ENCODE measurements at regions not wholly inside any gene's neighbourhood (a gene's known extent, or its start where the extent isn't known, plus 50 kb on each side); places are given as distances from the start of the nearest gene placed in this dataset.

- TF ChIP-seq POLR2A (IDR thresholded peaks at IDR 0.05) = no peak
- TF ChIP-seq, protein P1, sequence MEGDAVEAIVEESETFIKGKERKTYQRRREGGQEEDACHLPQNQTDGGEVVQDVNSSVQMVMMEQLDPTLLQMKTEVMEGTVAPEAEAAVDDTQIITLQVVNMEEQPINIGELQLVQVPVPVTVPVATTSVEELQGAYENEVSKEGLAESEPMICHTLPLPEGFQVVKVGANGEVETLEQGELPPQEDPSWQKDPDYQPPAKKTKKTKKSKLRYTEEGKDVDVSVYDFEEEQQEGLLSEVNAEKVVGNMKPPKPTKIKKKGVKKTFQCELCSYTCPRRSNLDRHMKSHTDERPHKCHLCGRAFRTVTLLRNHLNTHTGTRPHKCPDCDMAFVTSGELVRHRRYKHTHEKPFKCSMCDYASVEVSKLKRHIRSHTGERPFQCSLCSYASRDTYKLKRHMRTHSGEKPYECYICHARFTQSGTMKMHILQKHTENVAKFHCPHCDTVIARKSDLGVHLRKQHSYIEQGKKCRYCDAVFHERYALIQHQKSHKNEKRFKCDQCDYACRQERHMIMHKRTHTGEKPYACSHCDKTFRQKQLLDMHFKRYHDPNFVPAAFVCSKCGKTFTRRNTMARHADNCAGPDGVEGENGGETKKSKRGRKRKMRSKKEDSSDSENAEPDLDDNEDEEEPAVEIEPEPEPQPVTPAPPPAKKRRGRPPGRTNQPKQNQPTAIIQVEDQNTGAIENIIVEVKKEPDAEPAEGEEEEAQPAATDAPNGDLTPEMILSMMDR (IDR thresholded peaks at IDR 0.05) = no peak
- TF ChIP-seq POLR2AphosphoS5 (IDR thresholded peaks at IDR 0.05) = no peak
- no peak for TF ChIP-seq EP300 (IDR thresholded peaks at IDR 0.05)
- no peak overlapping the region for H3K27ac ChIP-seq
- H3K4me1 ChIP-seq = no peaks in the 10 kb centered on the region
- WGBS, 2 donors = 62 to 73% methylated on average over 1 of the region's 1 CpG
- no peaks in the 10 kb centered on the region for H3K27me3 ChIP-seq
- intact Hi-C loops (cut with DNase I) = no loop called here
- no peaks in the 10 kb centered on the region for H3K36me3 ChIP-seq
- DNase-seq = no peak
- no peak overlapping the region for H3K4me3 ChIP-seq
- H3K9me3 ChIP-seq = no peaks in the 10 kb centered on the region
Measured at GRCh38 chr2:138122891-138123290, 158.6 kb downstream of the HNMT start.

DNA sequence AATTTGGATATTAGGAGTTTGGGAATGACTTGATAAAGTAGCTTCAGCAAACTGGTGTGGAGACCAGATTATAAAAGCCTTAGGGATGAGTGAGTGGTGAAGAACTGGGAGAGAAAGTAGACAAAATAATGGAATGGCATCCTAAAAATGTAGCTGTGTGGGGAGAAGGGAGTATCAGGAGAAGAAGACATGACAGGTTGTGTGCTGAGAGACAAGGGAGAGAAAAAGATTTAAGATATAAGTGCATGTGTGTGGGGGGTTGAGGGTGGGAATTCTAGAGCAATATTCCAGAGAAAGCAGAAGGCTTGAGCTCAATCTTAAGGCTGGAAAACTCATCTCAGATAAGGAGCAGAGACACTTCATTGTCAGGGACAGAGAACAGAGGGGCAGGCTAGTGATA lies 159.5 kb downstream of the HNMT start:
- intact Hi-C loops (cut with DNase I) = no loop called here
- no peak overlapping the region for H3K27ac ChIP-seq
- H3K4me3 ChIP-seq = no peak overlapping the region
- H3K4me1 ChIP-seq = no peaks in the 10 kb centered on the region
- H3K9me3 ChIP-seq = no peaks in the 10 kb centered on the region
- no peaks in the 10 kb centered on the region for H3K27me3 ChIP-seq
- TF ChIP-seq EP300 (IDR thresholded peaks at IDR 0.05) = no peak
- TF ChIP-seq, protein P1 (IDR thresholded peaks at IDR 0.05) = no peak
- TF ChIP-seq POLR2AphosphoS5 (IDR thresholded peaks at IDR 0.05) = no peak
- no peak for TF ChIP-seq POLR2A (IDR thresholded peaks at IDR 0.05)
- no peak for DNase-seq
- no peaks in the 10 kb centered on the region for H3K36me3 ChIP-seq

DNA sequence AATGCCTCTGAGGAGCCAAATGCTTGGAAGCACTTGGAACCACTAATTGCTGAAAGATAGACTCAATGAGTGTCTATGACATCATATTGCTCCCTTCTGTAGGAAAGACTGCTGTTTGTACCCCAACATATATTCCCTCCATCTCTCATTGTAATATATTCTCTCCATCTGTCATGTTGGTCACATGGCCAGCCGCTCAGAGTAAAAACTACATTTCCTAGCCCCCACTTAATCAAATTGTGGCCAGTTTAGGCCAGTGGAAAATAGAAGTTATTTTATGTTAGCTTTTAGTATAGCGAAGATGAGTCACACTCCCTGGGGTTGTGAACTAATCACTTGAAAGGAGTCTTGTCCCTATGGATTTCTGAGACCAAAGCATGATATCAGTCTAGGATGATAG lies 160.2 kb downstream of the HNMT start:
- no peak for DNase-seq
- H3K27ac ChIP-seq = no peak overlapping the region
- WGBS, 2 donors = 97 to 98% methylated on average over 2 of the region's 2 CpGs
- H3K4me3 ChIP-seq = no peak overlapping the region
- no peaks in the 10 kb centered on the region for H3K27me3 ChIP-seq
- no peak for TF ChIP-seq POLR2AphosphoS5 (IDR thresholded peaks at IDR 0.05)
- no peak for TF ChIP-seq POLR2A (IDR thresholded peaks at IDR 0.05)
- no peak for TF ChIP-seq EP300 (IDR thresholded peaks at IDR 0.05)
- TF ChIP-seq, protein P1 (IDR thresholded peaks at IDR 0.05) = no peak
- no peaks in the 10 kb centered on the region for H3K4me1 ChIP-seq
- no peaks in the 10 kb centered on the region for H3K36me3 ChIP-seq
- no peaks in the 10 kb centered on the region for H3K9me3 ChIP-seq
- intact Hi-C loops (cut with DNase I) = no loop called here

- no peaks in the 10 kb centered on the region for H3K9me3 ChIP-seq
- H3K27ac ChIP-seq = no peak overlapping the region
- WGBS, 2 donors = 90 to 92% methylated on average over 11 of the region's 11 CpGs
- TF ChIP-seq POLR2AphosphoS5 (IDR thresholded peaks at IDR 0.05) (no peak), EP300 (IDR thresholded peaks at IDR 0.05) (no peak), POLR2A (IDR thresholded peaks at IDR 0.05) (no peak)
- TF ChIP-seq, protein P1 (IDR thresholded peaks at IDR 0.05) = no peak
- no peaks in the 10 kb centered on the region for H3K36me3 ChIP-seq
- no peaks in the 10 kb centered on the region for H3K27me3 ChIP-seq
- intact Hi-C loops (cut with DNase I) = no loop called here
- no peaks in the 10 kb centered on the region for H3K4me1 ChIP-seq
- H3K4me3 ChIP-seq = no peak overlapping the region
- no peak for DNase-seq
Measured at GRCh38 chr2:138125306-138126288, 161.3 kb downstream of the HNMT start.
